ENCODE measurements at regions not wholly inside any gene's neighbourhood (a gene's known extent, or its start where the extent isn't known, plus 50 kb on each side); places are given as distances from the start of the nearest gene placed in this dataset.

DNA sequence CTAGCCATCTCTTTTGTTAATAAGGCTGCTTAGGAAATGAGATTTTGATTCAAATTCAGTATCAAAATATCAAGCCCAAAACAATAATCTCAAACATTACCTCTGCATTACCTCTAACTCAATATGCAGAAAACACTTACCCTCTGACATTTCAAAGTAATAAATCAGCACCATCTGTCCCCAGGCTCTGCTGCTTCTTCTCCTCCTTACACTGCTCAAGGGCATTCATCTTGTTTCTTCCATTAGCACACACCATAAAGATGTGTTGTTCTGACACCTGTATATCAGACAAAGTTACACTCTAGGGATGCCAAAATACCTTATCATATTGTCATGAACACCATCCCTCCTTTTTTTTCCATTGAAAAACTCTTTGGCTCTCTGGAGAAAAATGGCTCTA is 1630.3 kb downstream of the RPA4 start:
- TF ChIP-seq EP300 (IDR thresholded peaks at IDR 0.05) = no peak
- no peak for TF ChIP-seq POLR2A (IDR thresholded peaks at IDR 0.05)
- TF ChIP-seq, protein P1, sequence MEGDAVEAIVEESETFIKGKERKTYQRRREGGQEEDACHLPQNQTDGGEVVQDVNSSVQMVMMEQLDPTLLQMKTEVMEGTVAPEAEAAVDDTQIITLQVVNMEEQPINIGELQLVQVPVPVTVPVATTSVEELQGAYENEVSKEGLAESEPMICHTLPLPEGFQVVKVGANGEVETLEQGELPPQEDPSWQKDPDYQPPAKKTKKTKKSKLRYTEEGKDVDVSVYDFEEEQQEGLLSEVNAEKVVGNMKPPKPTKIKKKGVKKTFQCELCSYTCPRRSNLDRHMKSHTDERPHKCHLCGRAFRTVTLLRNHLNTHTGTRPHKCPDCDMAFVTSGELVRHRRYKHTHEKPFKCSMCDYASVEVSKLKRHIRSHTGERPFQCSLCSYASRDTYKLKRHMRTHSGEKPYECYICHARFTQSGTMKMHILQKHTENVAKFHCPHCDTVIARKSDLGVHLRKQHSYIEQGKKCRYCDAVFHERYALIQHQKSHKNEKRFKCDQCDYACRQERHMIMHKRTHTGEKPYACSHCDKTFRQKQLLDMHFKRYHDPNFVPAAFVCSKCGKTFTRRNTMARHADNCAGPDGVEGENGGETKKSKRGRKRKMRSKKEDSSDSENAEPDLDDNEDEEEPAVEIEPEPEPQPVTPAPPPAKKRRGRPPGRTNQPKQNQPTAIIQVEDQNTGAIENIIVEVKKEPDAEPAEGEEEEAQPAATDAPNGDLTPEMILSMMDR (IDR thresholded peaks at IDR 0.05) = no peak
- H3K27ac ChIP-seq = no peak overlapping the region
- no peak overlapping the region for H3K4me3 ChIP-seq
- no peaks in the 10 kb centered on the region for H3K27me3 ChIP-seq
- no peaks in the 10 kb centered on the region for H3K36me3 ChIP-seq
- H3K4me1 ChIP-seq = no peaks in the 10 kb centered on the region
- no peaks in the 10 kb centered on the region for H3K9me3 ChIP-seq
- DNase-seq (ENCODE audit: low spot score in 2 of 2) = no peak

DNA sequence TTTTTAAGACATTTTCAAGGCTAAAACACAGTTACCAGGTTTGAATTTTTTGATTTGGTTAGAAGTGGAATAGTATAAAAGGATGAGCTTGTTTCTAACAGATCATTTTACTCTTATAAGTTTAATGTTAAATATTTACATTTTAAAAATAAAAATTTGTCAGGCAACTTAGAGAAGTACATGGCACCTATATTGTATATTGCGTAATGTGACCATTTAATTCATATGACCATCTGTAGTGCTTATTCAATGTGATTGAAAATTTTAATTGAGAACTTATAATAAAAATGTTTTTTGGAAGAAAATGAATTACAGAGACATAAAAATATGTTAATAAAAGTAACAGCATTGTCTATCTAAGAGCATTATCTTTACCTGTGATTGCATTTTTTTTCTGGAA is 1632.4 kb downstream of the RPA4 start:
- Histone ChIP-seq H3K4me3 (no peak overlapping the region), H3K9me3 (no peaks in the 10 kb centered on the region), H3K27me3 (no peaks in the 10 kb centered on the region), H3K36me3 (no peaks in the 10 kb centered on the region), H3K27ac (no peak overlapping the region), H3K4me1 (no peaks in the 10 kb centered on the region)
- WGBS, 2 donors = 93 to 100% methylated on average over 1 of the region's 1 CpG
- no peak for TF ChIP-seq POLR2A (IDR thresholded peaks at IDR 0.05)
- DNase-seq (ENCODE audit: low spot score in 2 of 2) = no peak

DNA sequence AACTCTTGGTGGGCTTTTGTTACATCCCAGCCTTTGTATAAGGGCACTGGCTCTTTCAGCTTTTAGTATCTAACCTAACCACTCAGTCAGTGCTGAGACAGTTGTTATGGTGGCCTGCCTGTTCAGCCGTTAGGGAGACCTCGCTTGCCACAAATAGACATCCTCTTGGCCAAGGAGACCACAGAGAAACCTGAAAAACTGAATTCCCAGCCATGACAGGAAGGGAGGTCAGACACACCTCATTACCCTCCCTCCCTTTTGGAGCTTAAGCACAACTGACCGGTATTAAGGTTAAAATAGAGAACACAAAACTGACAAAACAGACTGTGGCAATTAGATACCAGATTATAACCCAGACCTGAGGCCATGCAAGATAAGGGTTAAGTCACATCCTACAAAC is 1639.3 kb downstream of the RPA4 start:
- 50 to 73% methylated on average over 1 to 3 of the region's 3 CpGs for WGBS, 2 donors
- Histone ChIP-seq H3K4me1 (no peaks in the 10 kb centered on the region), H3K27me3 (peaks cover 0 to 6% of the 10 kb centered on the region in 2 donors), H3K9me3 (no peaks in the 10 kb centered on the region), H3K27ac (no peak overlapping the region), H3K36me3 (no peaks in the 10 kb centered on the region), H3K4me3 (no peak overlapping the region)
- DNase-seq (ENCODE audit: low spot score in 2 of 2) = no peak
- TF ChIP-seq EP300 (IDR thresholded peaks at IDR 0.05) = no peak
- TF ChIP-seq, protein P1 (IDR thresholded peaks at IDR 0.05) = no peak

DNA sequence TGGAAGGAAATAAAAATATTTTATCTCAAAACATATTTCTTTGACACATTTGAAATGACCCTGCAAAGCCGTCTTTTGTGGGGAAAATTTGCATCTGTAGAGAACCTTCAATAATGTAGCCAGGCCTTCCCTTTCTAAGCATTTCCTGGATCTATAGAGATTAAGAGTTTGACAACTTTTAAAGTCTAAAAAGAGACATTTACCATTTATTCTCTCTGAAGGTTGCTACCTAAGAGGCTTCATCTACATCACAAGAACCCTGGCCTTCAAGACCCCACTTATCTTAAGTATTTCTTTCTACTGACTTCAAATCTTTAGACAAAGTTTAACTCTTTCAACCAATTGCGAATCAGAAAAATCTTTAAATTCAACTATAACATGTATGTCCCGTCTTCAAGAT is 1639.8 kb downstream of the RPA4 start:
- TF ChIP-seq POLR2A (IDR thresholded peaks at IDR 0.05) = no peak
- TF ChIP-seq, protein P1 (IDR thresholded peaks at IDR 0.05) = no peak
- TF ChIP-seq EP300 (IDR thresholded peaks at IDR 0.05) = no peak
- DNase-seq (ENCODE audit: low spot score in 2 of 2) = no peak
- Histone ChIP-seq H3K36me3 (no peaks in the 10 kb centered on the region), H3K4me1 (no peaks in the 10 kb centered on the region), H3K27me3 (peaks cover 0 to 6% of the 10 kb centered on the region in 2 donors), H3K4me3 (no peak overlapping the region), H3K27ac (no peak overlapping the region), H3K9me3 (no peaks in the 10 kb centered on the region)
- 74 to 97% methylated on average over 3 of the region's 3 CpGs for WGBS, 2 donors

DNA sequence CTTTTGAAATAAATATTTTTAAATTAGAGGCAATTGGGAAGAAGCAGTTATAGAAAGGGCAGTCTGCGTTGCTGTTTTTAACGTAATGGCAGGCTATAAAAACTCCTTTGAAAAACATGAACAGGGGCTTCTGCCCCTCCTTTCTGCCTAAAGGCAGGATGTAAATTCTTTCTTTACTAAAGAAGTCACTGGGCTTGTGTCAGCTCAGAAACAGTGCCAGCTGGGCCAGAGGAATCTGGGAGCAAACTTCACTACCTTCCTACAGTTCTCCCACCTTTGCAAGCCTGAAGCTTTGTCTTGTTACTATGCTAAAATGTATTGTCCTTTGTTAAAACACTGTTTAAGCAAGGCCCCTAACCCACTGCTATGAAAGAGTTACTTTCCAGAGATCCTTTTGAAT is 1664.8 kb downstream of the RPA4 start:
- 10 to 40% methylated on average over 2 of the region's 2 CpGs for WGBS, 2 donors
- Histone ChIP-seq H3K27me3 (no peaks in the 10 kb centered on the region), H3K4me1 (no peaks in the 10 kb centered on the region), H3K9me3 (no peaks in the 10 kb centered on the region), H3K4me3 (no peak overlapping the region), H3K27ac (no peak overlapping the region), H3K36me3 (no peaks in the 10 kb centered on the region)
- TF ChIP-seq POLR2A (IDR thresholded peaks at IDR 0.05) (no peak), EP300 (IDR thresholded peaks at IDR 0.05) (no peak)
- TF ChIP-seq, protein P1 (IDR thresholded peaks at IDR 0.05) = no peak
- no peak for DNase-seq (ENCODE audit: low spot score in 2 of 2)

DNA sequence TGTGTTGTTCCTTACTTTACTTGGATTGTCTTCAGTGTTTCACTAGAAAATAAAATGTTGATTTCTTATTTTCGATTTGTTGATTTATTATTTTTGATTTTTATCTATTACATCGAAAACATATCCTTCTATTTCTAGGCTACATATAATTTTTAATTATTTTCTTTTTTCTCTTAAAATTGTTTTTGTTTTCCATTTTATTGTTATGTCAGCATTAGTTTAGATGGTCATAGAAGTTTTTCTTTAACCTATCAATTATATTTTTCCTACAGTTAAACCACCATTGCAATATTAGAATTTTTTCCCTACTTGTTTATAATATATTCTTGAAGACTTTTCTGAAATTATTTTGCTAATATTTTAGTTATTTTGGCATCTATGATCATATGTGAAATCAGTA is 1685.1 kb downstream of the RPA4 start:
- Histone ChIP-seq H3K27me3 (no peaks in the 10 kb centered on the region), H3K4me1 (peaks cover 0 to 3% (median 0%) of the 10 kb centered on the region in 4 donors), H3K36me3 (no peaks in the 10 kb centered on the region), H3K27ac (no peak overlapping the region), H3K4me3 (no peak overlapping the region), H3K9me3 (no peaks in the 10 kb centered on the region)
- whole genome bisulfite sequencing, 2 donors = 59 to 89% methylated on average over 2 of the region's 2 CpGs
- no peak for DNase-seq (ENCODE audit: low spot score in 2 of 2)
- TF ChIP-seq EP300 (IDR thresholded peaks at IDR 0.05) (no peak), POLR2A (IDR thresholded peaks at IDR 0.05) (no peak)
- TF ChIP-seq, protein P1 (IDR thresholded peaks at IDR 0.05) = no peak
